ENCODE measurements at regions not wholly inside any gene's neighbourhood (a gene's known extent, or its start where the extent isn't known, plus 50 kb on each side); places are given as distances from the start of the nearest gene placed in this dataset.
"Not testable (repeated sequence)": the region's sequence is repeated elsewhere in the genome, so short reads cannot be mapped to it uniquely, and the experiment has no call there.

GRCh38 chr1:10910681-10911489 is 101.6 kb upstream of the TARDBP start:
- no peaks in the 10 kb centered on the region for H3K9me3 Mint-ChIP-seq
- no peaks in the 10 kb centered on the region for H3K36me3 Mint-ChIP-seq (ENCODE audit: low read depth)
- CTCF ChIA-PET, result interaction anchor here (0.6 to 1.5 kb wide), 8 partner anchors 14 to 815 kb away, joined by 3 to 6 read pairs (median 4); no protein-coding TSS in a partner anchor
- no peak for DNase-seq
- no peak overlapping the region for H3K4me3 Mint-ChIP-seq
- peaks cover under 1% of the 10 kb centered on the region for H3K4me1 Mint-ChIP-seq (ENCODE audit: low read depth)
- H3K27me3 Mint-ChIP-seq (ENCODE audit: low read depth), result no peaks in the 10 kb centered on the region
- no peak overlapping the region for H3K27ac Mint-ChIP-seq
- intact Hi-C loops (cut with micrococcal nuclease), result no loop called here

- Mint-ChIP-seq H3K4me1 (ENCODE audit: low read depth) (peaks cover 8% of the 10 kb centered on the region), H3K4me3 (no peak overlapping the region), H3K27me3 (ENCODE audit: low read depth) (peaks cover 3% of the 10 kb centered on the region), H3K36me3 (ENCODE audit: low read depth) (no peaks in the 10 kb centered on the region), H3K27ac (no peak overlapping the region), H3K9me3 (no peaks in the 10 kb centered on the region)
- intact Hi-C loops (cut with micrococcal nuclease), result no loop called here
- DNase-seq, result no peak
- CTCF ChIA-PET, result no interaction called here
These were observed 100.8 kb upstream of the TARDBP start for GRCh38 chr1:10911490-10912166.

GRCh38 chr1:10912441-10912840 is 100.0 kb upstream of the TARDBP start:
- Mint-ChIP-seq H3K4me3 (no peak overlapping the region), H3K9me3 (no peaks in the 10 kb centered on the region), H3K36me3 (ENCODE audit: low read depth) (no peaks in the 10 kb centered on the region), H3K27ac (no peak overlapping the region), H3K27me3 (ENCODE audit: low read depth) (peaks cover 12% of the 10 kb centered on the region), H3K4me1 (ENCODE audit: low read depth) (peaks cover 16% of the 10 kb centered on the region)
- intact Hi-C loops (cut with micrococcal nuclease), result no loop called here
- no peak for DNase-seq
- CTCF ChIA-PET, result no interaction called here

GRCh38 chr1:10914056-10914455 is 98.4 kb upstream of the TARDBP start:
- Mint-ChIP-seq H3K27me3 (ENCODE audit: low read depth) (peaks cover 22% of the 10 kb centered on the region), H3K4me3 (no peak overlapping the region), H3K36me3 (ENCODE audit: low read depth) (no peaks in the 10 kb centered on the region), H3K27ac (no peak overlapping the region), H3K9me3 (no peaks in the 10 kb centered on the region), H3K4me1 (ENCODE audit: low read depth) (peaks cover 28% of the 10 kb centered on the region)
- DNase-seq, result no peak
- CTCF ChIA-PET, result interaction anchor here (0.6 to 1.2 kb wide), 2 partner anchors 28 to 67 kb away, joined by 3 read pairs; no protein-coding TSS in a partner anchor
- intact Hi-C loops (cut with micrococcal nuclease), result no loop called here

GRCh38 chr1:10915594-10915993 is 96.9 kb upstream of the TARDBP start:
- Mint-ChIP-seq H3K4me1 (ENCODE audit: low read depth) (peaks cover 28% of the 10 kb centered on the region), H3K36me3 (ENCODE audit: low read depth) (no peaks in the 10 kb centered on the region), H3K27ac (no peak overlapping the region), H3K4me3 (no peak overlapping the region), H3K9me3 (no peaks in the 10 kb centered on the region), H3K27me3 (ENCODE audit: low read depth) (peaks cover 22% of the 10 kb centered on the region)
- CTCF ChIA-PET, result no interaction called here
- no peak for DNase-seq
- intact Hi-C loops (cut with micrococcal nuclease), result no loop called here

- peaks cover 26% of the 10 kb centered on the region for H3K27me3 Mint-ChIP-seq (ENCODE audit: low read depth)
- no peaks in the 10 kb centered on the region for H3K9me3 Mint-ChIP-seq
- H3K27ac Mint-ChIP-seq, result no peak overlapping the region
- CTCF ChIA-PET, result no interaction called here
- H3K36me3 Mint-ChIP-seq (ENCODE audit: low read depth), result no peaks in the 10 kb centered on the region
- H3K4me3 Mint-ChIP-seq, result no peak overlapping the region
- H3K4me1 Mint-ChIP-seq (ENCODE audit: low read depth), result peaks cover 28% of the 10 kb centered on the region
- intact Hi-C loops (cut with micrococcal nuclease), result no loop called here
- no peak for DNase-seq
These were observed 96.1 kb upstream of the TARDBP start for GRCh38 chr1:10916311-10916710.

GRCh38 chr1:10916991-10917390 is 95.5 kb upstream of the TARDBP start:
- intact Hi-C loops (cut with micrococcal nuclease), result no loop called here
- H3K27ac Mint-ChIP-seq, result no peak overlapping the region
- H3K9me3 Mint-ChIP-seq, result no peaks in the 10 kb centered on the region
- CTCF ChIA-PET, result no interaction called here
- H3K4me1 Mint-ChIP-seq (ENCODE audit: low read depth), result peaks cover 30% of the 10 kb centered on the region
- H3K36me3 Mint-ChIP-seq (ENCODE audit: low read depth), result no peaks in the 10 kb centered on the region
- H3K4me3 Mint-ChIP-seq, result no peak overlapping the region
- no peak for DNase-seq
- H3K27me3 Mint-ChIP-seq (ENCODE audit: low read depth), result peaks cover 26% of the 10 kb centered on the region

- peak; percentile 21 for DNase-seq
- Mint-ChIP-seq H3K4me1 (ENCODE audit: low read depth) (peaks cover 35% of the 10 kb centered on the region), H3K9me3 (no peaks in the 10 kb centered on the region), H3K27ac (no peak overlapping the region), H3K4me3 (no peak overlapping the region), H3K36me3 (ENCODE audit: low read depth) (no peaks in the 10 kb centered on the region), H3K27me3 (ENCODE audit: low read depth) (peaks cover 26% of the 10 kb centered on the region)
- intact Hi-C loops (cut with micrococcal nuclease), result no loop called here
- CTCF ChIA-PET, result no interaction called here
These were observed 94.7 kb upstream of the TARDBP start for GRCh38 chr1:10917513-10918454.

GRCh38 chr1:10918531-10918930 is 93.9 kb upstream of the TARDBP start:
- Mint-ChIP-seq H3K27ac (no peak overlapping the region), H3K9me3 (no peaks in the 10 kb centered on the region), H3K4me3 (no peak overlapping the region), H3K27me3 (ENCODE audit: low read depth) (peaks cover 26% of the 10 kb centered on the region), H3K4me1 (ENCODE audit: low read depth) (peaks cover 35% of the 10 kb centered on the region), H3K36me3 (ENCODE audit: low read depth) (no peaks in the 10 kb centered on the region)
- CTCF ChIA-PET, result no interaction called here
- intact Hi-C loops (cut with micrococcal nuclease), result no loop called here
- no peak for DNase-seq

- no peak for DNase-seq
- Mint-ChIP-seq H3K36me3 (ENCODE audit: low read depth) (no peaks in the 10 kb centered on the region), H3K27ac (no peak overlapping the region), H3K27me3 (ENCODE audit: low read depth) (peaks cover 26% of the 10 kb centered on the region), H3K4me1 (ENCODE audit: low read depth) (peaks cover 35% of the 10 kb centered on the region), H3K9me3 (no peaks in the 10 kb centered on the region), H3K4me3 (no peak overlapping the region)
- intact Hi-C loops (cut with micrococcal nuclease), result no loop called here
- CTCF ChIA-PET, result no interaction called here
These were observed 92.3 kb upstream of the TARDBP start for GRCh38 chr1:10920063-10920626.

- not testable (repeated sequence) for H3K36me3 Mint-ChIP-seq (ENCODE audit: low read depth); H3K27ac Mint-ChIP-seq; H3K9me3 Mint-ChIP-seq; H3K4me3 Mint-ChIP-seq
- Mint-ChIP-seq H3K4me1 (ENCODE audit: low read depth) (peaks cover 18% of the 10 kb centered on the region), H3K27me3 (ENCODE audit: low read depth) (peaks cover 14% of the 10 kb centered on the region)
- intact Hi-C loops (cut with micrococcal nuclease), result loop anchor here (1.0 kb wide), 1 partner anchor 10 kb away; no protein-coding TSS in a partner anchor
- CTCF ChIA-PET, result interaction anchor here (0.6 kb wide), 1 partner anchor 267 kb away, joined by 6 read pairs; the partner anchor contains the start of gene ANGPTL7
- DNase-seq, result peak; percentile 78
These were observed 90.0 kb upstream of the TARDBP start for GRCh38 chr1:10922315-10923060.

All from activated naive CD4-positive, alpha-beta T cell treated with anti-CD3 and anti-CD28 coated beads for 36 hours (primary cell).